ENCODE measurements at regions not wholly inside any gene's neighbourhood (a gene's known extent, or its start where the extent isn't known, plus 50 kb on each side); places are given as distances from the start of the nearest gene placed in this dataset.

- Histone ChIP-seq H4K20me1 (no peaks in the 10 kb centered on the region), H3K4me2 (peak overlapping the region in 9 of 11 experiments; percentile 6 to 82 (median 35); a peak in 13 of 22 replicates), H3K27ac (no peak overlapping the region), H3K9ac (no peak overlapping the region), H3K36me3 (no peaks in the 10 kb centered on the region), H3K4me3 (no peak overlapping the region), H3K27me3 (no peaks in the 10 kb centered on the region; a peak in 1 of 22 replicates), H3K9me3 (replicated peaks in 1 of 11) (peaks cover 0 to 9% (median 0%) of the 10 kb centered on the region in 11 experiments; a peak in 4 of 22 replicates), H3K4me1 (peaks cover 0 to 18% (median 12%) of the 10 kb centered on the region in 10 experiments; a peak in 18 of 20 replicates)
- no peak for TF ChIP-seq Cebpa-rat (IDR thresholded peaks at IDR 0.05)
Observed at GRCh38 chr4:108345862-108346817, 177.4 kb upstream of the LEF1 start.

GRCh38 chr4:108342325-108342970 is 173.7 kb upstream of the LEF1 start:
- no peak for TF ChIP-seq Cebpa-rat (IDR thresholded peaks at IDR 0.05)
- no peak overlapping the region for H3K4me3 ChIP-seq
- H4K20me1 ChIP-seq = no peaks in the 10 kb centered on the region
- H3K36me3 ChIP-seq = no peaks in the 10 kb centered on the region
- H3K9ac ChIP-seq = no peak overlapping the region
- H3K27me3 ChIP-seq = no peaks in the 10 kb centered on the region; a peak in 1 of 22 replicates
- peaks cover 0 to 18% (median 12%) of the 10 kb centered on the region in 10 experiments; a peak in 18 of 20 replicates for H3K4me1 ChIP-seq
- peak overlapping the region in 3 of 11 experiments; percentile 8 to 18 (median 17); a peak in 3 of 22 replicates for H3K4me2 ChIP-seq
- no peak overlapping the region for H3K27ac ChIP-seq
- H3K9me3 ChIP-seq (replicated peaks in 1 of 11) = peaks cover 0 to 6% (median 0%) of the 10 kb centered on the region in 11 experiments; a peak in 1 of 22 replicates

GRCh38 chr4:108337923-108338322 is 169.2 kb upstream of the LEF1 start:
- H3K36me3 ChIP-seq = no peaks in the 10 kb centered on the region
- H4K20me1 ChIP-seq = no peaks in the 10 kb centered on the region
- H3K9me3 ChIP-seq (replicated peaks in 1 of 11) = peaks cover 0 to 5% (median 0%) of the 10 kb centered on the region in 11 experiments; a peak in 1 of 22 replicates
- H3K27ac ChIP-seq = no peak overlapping the region
- H3K4me1 ChIP-seq = peaks cover 0 to 5% (median 0%) of the 10 kb centered on the region in 10 experiments; a peak in 5 of 20 replicates
- no peak overlapping the region for H3K9ac ChIP-seq
- no peak for TF ChIP-seq Cebpa-rat (IDR thresholded peaks at IDR 0.05)
- H3K27me3 ChIP-seq = no peaks in the 10 kb centered on the region
- no peak overlapping the region for H3K4me3 ChIP-seq
- H3K4me2 ChIP-seq = no peak overlapping the region

- H3K4me1 ChIP-seq = peaks cover 0 to 5% (median 0%) of the 10 kb centered on the region in 10 experiments; a peak in 1 of 20 replicates
- no peak overlapping the region for H3K9ac ChIP-seq
- no peaks in the 10 kb centered on the region for H4K20me1 ChIP-seq
- H3K4me2 ChIP-seq = no peak overlapping the region
- no peaks in the 10 kb centered on the region for H3K27me3 ChIP-seq
- H3K9me3 ChIP-seq (replicated peaks in 1 of 11) = no peaks in the 10 kb centered on the region
- no peak overlapping the region for H3K4me3 ChIP-seq
- TF ChIP-seq Cebpa-rat (IDR thresholded peaks at IDR 0.05) = no peak
- H3K36me3 ChIP-seq = no peaks in the 10 kb centered on the region
- no peak overlapping the region for H3K27ac ChIP-seq
Observed at GRCh38 chr4:108336076-108336475, 167.3 kb upstream of the LEF1 start.

- no peaks in the 10 kb centered on the region for H3K36me3 ChIP-seq
- H3K9me3 ChIP-seq (replicated peaks in 1 of 11) = no peaks in the 10 kb centered on the region
- no peak for TF ChIP-seq Cebpa-rat (IDR thresholded peaks at IDR 0.05)
- no peak overlapping the region for H3K27ac ChIP-seq
- no peaks in the 10 kb centered on the region for H3K27me3 ChIP-seq
- no peak overlapping the region for H3K9ac ChIP-seq
- H3K4me3 ChIP-seq = no peak overlapping the region
- H3K4me1 ChIP-seq = peaks cover 0 to 9% (median 2%) of the 10 kb centered on the region in 10 experiments; a peak in 5 of 20 replicates
- no peaks in the 10 kb centered on the region for H4K20me1 ChIP-seq
- no peak overlapping the region for H3K4me2 ChIP-seq
Observed at GRCh38 chr4:108335081-108335480, 166.3 kb upstream of the LEF1 start.

- H3K27me3 ChIP-seq = no peaks in the 10 kb centered on the region
- H3K36me3 ChIP-seq = no peaks in the 10 kb centered on the region
- no peak for TF ChIP-seq Cebpa-rat (IDR thresholded peaks at IDR 0.05)
- H3K27ac ChIP-seq = no peak overlapping the region
- no peak overlapping the region for H3K4me3 ChIP-seq
- H3K9me3 ChIP-seq (replicated peaks in 1 of 11) = no peaks in the 10 kb centered on the region
- no peak overlapping the region for H3K9ac ChIP-seq
- H4K20me1 ChIP-seq = no peaks in the 10 kb centered on the region
- peaks cover 0 to 13% (median 3%) of the 10 kb centered on the region in 10 experiments; a peak in 7 of 20 replicates for H3K4me1 ChIP-seq
- no peak overlapping the region for H3K4me2 ChIP-seq
Observed at GRCh38 chr4:108334031-108334430, 165.3 kb upstream of the LEF1 start.

- Histone ChIP-seq H3K27ac (no peak overlapping the region), H3K4me3 (no peak overlapping the region), H3K9ac (no peak overlapping the region), H4K20me1 (no peaks in the 10 kb centered on the region), H3K9me3 (replicated peaks in 1 of 11) (no peaks in the 10 kb centered on the region), H3K4me1 (peaks cover 0 to 19% (median 4%) of the 10 kb centered on the region in 10 experiments; a peak in 8 of 20 replicates), H3K36me3 (no peaks in the 10 kb centered on the region), H3K4me2 (0 out of 22 replicates have a peak overlapping the region, but pooled peaks of 1 of the 11 experiments have one; percentile 23), H3K27me3 (no peaks in the 10 kb centered on the region)
- no peak for TF ChIP-seq Cebpa-rat (IDR thresholded peaks at IDR 0.05)
Observed at GRCh38 chr4:108333353-108333942, 164.7 kb upstream of the LEF1 start.

- H3K9me3 ChIP-seq (replicated peaks in 1 of 11) = no peaks in the 10 kb centered on the region
- no peak overlapping the region for H3K27ac ChIP-seq
Observed at GRCh38 chr4:108331905-108332632, 163.3 kb upstream of the LEF1 start.

More at GRCh38 chr4:108331905-108332632, 163.3 kb upstream of the LEF1 start:
- H3K4me3 ChIP-seq = no peak overlapping the region
- no peak overlapping the region for H3K9ac ChIP-seq
- TF ChIP-seq Cebpa-rat (IDR thresholded peaks at IDR 0.05) = no peak
- H4K20me1 ChIP-seq = no peaks in the 10 kb centered on the region
- peaks cover 0 to 32% (median 5%) of the 10 kb centered on the region in 10 experiments; a peak in 9 of 20 replicates for H3K4me1 ChIP-seq
- H3K27me3 ChIP-seq = no peaks in the 10 kb centered on the region
- H3K36me3 ChIP-seq = no peaks in the 10 kb centered on the region
- H3K4me2 ChIP-seq = no peak overlapping the region
